GM13977 (cell line): ENCODE measurements at regions not wholly inside any gene's neighbourhood (a gene's known extent, or its start where the extent isn't known, plus 50 kb on each side); places are given as distances from the start of the nearest gene placed in this dataset.

Experiments used
- DNase-seq: peaks from one replicate; pipeline ENCODE4 v3.0.0; 2012; ENCODE audit warnings: low spot score
- CTCF ChIP-seq: IDR thresholded peaks from 2 replicates; pipeline ENCODE4 v1.5.1; 2012; ENCODE audit warnings: mild to moderate bottlenecking, control low read depth; ENCODE audit not compliant: insufficient read depth; ENCODE audit errors: extremely low read depth, missing control alignments
- in situ Hi-C: fragments of 300-500 bp; cut with MboI; formaldehyde crosslinking; loops from one replicate; pipeline ENCODE4 v1.12.0; 2022; ENCODE audit warnings: low sequenced_read_pairs, low pct_unique_long_range_greater_than_20kb, mixed read lengths, inconsistent platforms; ENCODE audit not compliant: unreplicated experiment

- in situ Hi-C loops, result no loop called here
- TF ChIP-seq CTCF, result no peak
Measured at GRCh38 chr7:110283056-110283455, 807.9 kb upstream of the LRRN3 start.

GRCh38 chr7:110291430-110291829, 799.5 kb upstream of the LRRN3 start:
- DNase-seq, result no peak
- in situ Hi-C loops, result no loop called here
- TF ChIP-seq CTCF, result no peak

More at GRCh38 chr7:110283056-110283455, 807.9 kb upstream of the LRRN3 start:
- DNase-seq, result no peak

- no peak for DNase-seq
- no peak for TF ChIP-seq CTCF
- in situ Hi-C loops, result no loop called here
Measured at GRCh38 chr7:110296321-110296720, 794.6 kb upstream of the LRRN3 start.

GRCh38 chr7:110307776-110308175, 783.2 kb upstream of the LRRN3 start:
- no peak for TF ChIP-seq CTCF
- in situ Hi-C loops, result no loop called here
- DNase-seq, result no peak

- in situ Hi-C loops, result no loop called here
- no peak for DNase-seq
- TF ChIP-seq CTCF, result no peak
Measured at GRCh38 chr7:110308791-110309190, 782.1 kb upstream of the LRRN3 start.

GRCh38 chr7:110309941-110310340, 781.0 kb upstream of the LRRN3 start:
- no peak for DNase-seq
- no peak for TF ChIP-seq CTCF
- in situ Hi-C loops, result no loop called here

GRCh38 chr7:110311556-110311955, 779.4 kb upstream of the LRRN3 start:
- in situ Hi-C loops, result no loop called here
- no peak for DNase-seq
- TF ChIP-seq CTCF, result no peak
